IMR-90 (cell line): ENCODE measurements at regions not wholly inside any gene's neighbourhood (a gene's known extent, or its start where the extent isn't known, plus 50 kb on each side); places are given as distances from the start of the nearest gene placed in this dataset.
A peak's percentile ranks its signal among the peaks of the same experiment; 100 is the strongest.

Source experiments
- ATAC-seq: fragments of 200-7000 bp; cut with Tn5 transposase; 2 replicates; pipeline ENCODE4 v1.9.1; 2020; ENCODE audit warnings: low read depth, mild to moderate bottlenecking, moderate library complexity
- BruUV-seq: library from RNA; stranded (reverse); fragments of 400-500 nt; replicated peaks from 2 replicates; lab custom pipeline; 2021; lab: Mats Ljungman, UMichigan
- CTCF ChIA-PET: fragments of 300-600 bp; formaldehyde crosslinking; extraction: SDS; loops from one replicate; lab custom pipeline; 2021; ENCODE audit warnings: antibody characterized with exemption; lab: Yijun Ruan, JAX
- POLR2A ChIA-PET: fragments of 300-600 bp; sonication (Branson Sonifier 250); formaldehyde crosslinking; loops from one replicate; lab custom pipeline; 2022; ENCODE audit warnings: antibody characterized with exemption; ENCODE audit not compliant: unreplicated experiment; lab: Charles Lee
- DNase-seq: peaks from one replicate; pipeline ENCODE4 v3.0.0; 2013
- H2AFZ ChIP-seq: replicated peaks from 2 replicates; pipeline ENCODE3; 2013; ENCODE audit warnings: low read length, mild to moderate bottlenecking; ENCODE audit not compliant: poor library complexity
- H2AK5ac ChIP-seq: 2 replicates; pipeline ENCODE4 v1.6.1; 2013; ENCODE audit warnings: low read depth, low read length, inconsistent platforms
- H2AK9ac ChIP-seq: replicated peaks from 2 replicates; pipeline ENCODE3; 2013; ENCODE audit warnings: mild to moderate bottlenecking, low read depth, low read length, moderate library complexity; ENCODE audit not compliant: poor library complexity
- H2BK120ac ChIP-seq: 2 replicates; pipeline ENCODE4 v1.6.1; 2013; ENCODE audit warnings: low read depth, low read length, inconsistent platforms
- H2BK15ac ChIP-seq: 3 replicates; pipeline ENCODE4 v1.6.1; 2013; ENCODE audit warnings: low read depth, low read length, inconsistent platforms
- H2BK20ac ChIP-seq: 2 replicates; pipeline ENCODE4 v1.6.1; 2013; ENCODE audit warnings: low read depth, mild to moderate bottlenecking, inconsistent platforms, low read length, moderate library complexity
- H2BK5ac ChIP-seq: 2 replicates; pipeline ENCODE4 v1.6.1; 2013; ENCODE audit warnings: mild to moderate bottlenecking, low read depth, low read length, inconsistent platforms; ENCODE audit not compliant: poor library complexity, severe bottlenecking
- H3K14ac ChIP-seq: replicated peaks from 2 replicates; pipeline ENCODE4 v1.6.1; 2013; ENCODE audit warnings: low read depth, low read length, inconsistent platforms
- H3K18ac ChIP-seq: 2 replicates; pipeline ENCODE4 v1.6.1; 2013; ENCODE audit warnings: low read depth, low read length, control low read depth
- H3K23ac ChIP-seq: 2 replicates; pipeline ENCODE4 v1.6.1; 2013; ENCODE audit warnings: low read depth, low read length, inconsistent platforms
- H3K27ac ChIP-seq: 2 replicates; pipeline ENCODE4 v1.5.1; 2013; ENCODE audit warnings: mild to moderate bottlenecking, control low read depth, low read length; ENCODE audit not compliant: insufficient read depth
- H3K27me3 ChIP-seq: 2 replicates; pipeline ENCODE4 v1.6.1; 2013; ENCODE audit warnings: low read length; ENCODE audit not compliant: control insufficient read depth, insufficient read depth
- H3K36me3 ChIP-seq: 2 replicates; pipeline ENCODE4 v1.6.1; 2013; ENCODE audit warnings: low read length, mixed read lengths; ENCODE audit not compliant: control insufficient read depth, insufficient read depth
- H3K4ac ChIP-seq: 2 replicates; pipeline ENCODE4 v1.6.1; 2013; ENCODE audit warnings: low read depth, low read length, inconsistent platforms
- H3K4me1 ChIP-seq: 2 replicates; pipeline ENCODE4 v1.6.1; 2013; ENCODE audit warnings: low read length, mixed read lengths; ENCODE audit not compliant: control insufficient read depth, insufficient read depth
- H3K4me2 ChIP-seq: 2 replicates; pipeline ENCODE4 v1.6.1; 2013; ENCODE audit warnings: low read depth, mild to moderate bottlenecking, control low read depth, low read length, moderate library complexity
- H3K4me3 ChIP-seq: 2 replicates; pipeline ENCODE4 v1.5.1; 2013; ENCODE audit warnings: low read depth, mild to moderate bottlenecking, control low read depth, low read length, moderate library complexity; ENCODE audit not compliant: insufficient read depth
- H3K56ac ChIP-seq: 2 replicates; pipeline ENCODE4 v1.6.1; 2013; ENCODE audit warnings: low read length, inconsistent platforms; ENCODE audit not compliant: insufficient read depth; ENCODE audit errors: extremely low read depth
- H3K79me1 ChIP-seq, 2 experiments: 2 replicates each; pipeline ENCODE4 v1.6.1; 2013; ENCODE audit warnings: low read length in 2 of 2, inconsistent platforms in 1 of 2, low read depth in 1 of 2
- H3K9ac ChIP-seq: 2 replicates; pipeline ENCODE4 v1.6.1; 2013; ENCODE audit warnings: low read depth, low read length, control low read depth
- H3K9me1 ChIP-seq: 2 replicates; pipeline ENCODE4 v1.6.1; 2013; ENCODE audit warnings: low read length, inconsistent platforms; ENCODE audit not compliant: insufficient read depth
- H3K9me3 ChIP-seq: 2 replicates; pipeline ENCODE4 v1.6.1; 2013; ENCODE audit warnings: low read length; ENCODE audit not compliant: control insufficient read depth, insufficient read depth
- H4K20me1 ChIP-seq: 2 replicates; pipeline ENCODE4 v1.6.1; 2013; ENCODE audit warnings: low read length, inconsistent platforms; ENCODE audit not compliant: insufficient read depth
- H4K5ac ChIP-seq: 2 replicates; pipeline ENCODE4 v1.6.1; 2013; ENCODE audit warnings: mild to moderate bottlenecking, low read depth, low read length, control low read depth
- H4K8ac ChIP-seq, 2 experiments: 2 replicates each; pipeline ENCODE4 v1.6.1; 2013; ENCODE audit warnings: low read depth in 2 of 2, low read length in 2 of 2, control low read depth in 1 of 2, inconsistent platforms in 1 of 2
- H4K91ac ChIP-seq: 2 replicates; pipeline ENCODE4 v1.6.1; 2013; ENCODE audit warnings: low read depth, low read length, inconsistent platforms; ENCODE audit not compliant: insufficient read depth
- BHLHE40 ChIP-seq: fragments of 150-350 bp; IDR thresholded peaks from 2 replicates; pipeline ENCODE4 v1.6.1; 2016; ENCODE audit warnings: mild to moderate bottlenecking, low read depth, low read length
- CEBPB ChIP-seq: IDR thresholded peaks from 2 replicates; pipeline ENCODE4 v1.6.1; 2012; ENCODE audit warnings: low read depth, low read length, improper control_type of control experiment
- CHD1 ChIP-seq: IDR thresholded peaks from 2 replicates; pipeline ENCODE4 v1.6.1; 2012; ENCODE audit warnings: low read depth, low read length, improper control_type of control experiment
- MAFK ChIP-seq: IDR thresholded peaks from 2 replicates; pipeline ENCODE4 v1.6.1; 2012; ENCODE audit warnings: low read depth, low read length, improper control_type of control experiment
- RAD21 ChIP-seq: IDR thresholded peaks from 2 replicates; pipeline ENCODE4 v1.6.1; 2012; ENCODE audit warnings: low read length, improper control_type of control experiment
- RCOR1 ChIP-seq: IDR thresholded peaks from 2 replicates; pipeline ENCODE4 v1.6.1; 2012; ENCODE audit warnings: mild to moderate bottlenecking, low read length, improper control_type of control experiment; ENCODE audit not compliant: insufficient replicate concordance
- WGBS, 2 experiments: methylation state at CpG; one replicate each; pipeline versions ENCODE4 v1.1.5 to v1.1.7; 2013; ENCODE audit warnings: missing lambda C conversion rate in 2 of 2; ENCODE audit not compliant: insufficient read length in 1 of 2; ENCODE audit errors: extremely low coverage in 2 of 2; 5-methylcytosine and 5-hydroxymethylcytosine counted together
- dilution Hi-C: fragments of 300-500 bp; cut with HindIII; formaldehyde crosslinking; loops from one replicate; pipeline ENCODE4 v1.14.3; 2018; ENCODE audit warnings: low sequenced_read_pairs; ENCODE audit not compliant: unreplicated experiment
- in situ Hi-C: fragments of 300-500 bp; cut with MboI; formaldehyde crosslinking; loops from 3 replicates; pipeline ENCODE4 v1.14.3; 2019; ENCODE audit warnings: low sequenced_read_pairs, inconsistent platforms, mixed read lengths
- intact Hi-C: fragments of 100-400 bp; cut with micrococcal nuclease; formaldehyde crosslinking; loops from 2 replicates; pipeline ENCODE4 v1.10.0; 2022
- TF ChIP-seq, protein P1 (sequence below): fragments of 150-350 bp; IDR thresholded peaks from 2 replicates; pipeline ENCODE4 v1.6.1; 2017; ENCODE audit warnings: mild to moderate bottlenecking, antibody characterized with exemption, low read length, low read depth

- no peak overlapping the region for H2AK9ac ChIP-seq
- H4K20me1 ChIP-seq: no peaks in the 10 kb centered on the region
- H2AK5ac ChIP-seq: no peak overlapping the region
- no TSS peak for BruUV-seq
- H3K9me3 ChIP-seq: no peaks in the 10 kb centered on the region
- 0% methylated on average over 1 of the region's 6 CpGs; no CpG with 5 or more reads in 1 of the 2 experiments for WGBS, 2 experiments
- H3K18ac ChIP-seq: no peak overlapping the region
- H2BK15ac ChIP-seq: no peak overlapping the region
- H3K27ac ChIP-seq: no peak overlapping the region
- in situ Hi-C loops (no loop called here), dilution Hi-C loops (no loop called here), intact Hi-C loops (no loop called here)
- ChIA-PET POLR2A (no interaction called here), CTCF (interaction anchor here (0.6 kb wide), 1 partner anchor 894 kb away, joined by 3 read pairs; no protein-coding TSS in a partner anchor)
- TF ChIP-seq BHLHE40 (no peak), MAFK (no peak), CHD1 (no peak), RCOR1 (no peak), RAD21 (no peak), CEBPB (no peak)
- TF ChIP-seq, protein P1, sequence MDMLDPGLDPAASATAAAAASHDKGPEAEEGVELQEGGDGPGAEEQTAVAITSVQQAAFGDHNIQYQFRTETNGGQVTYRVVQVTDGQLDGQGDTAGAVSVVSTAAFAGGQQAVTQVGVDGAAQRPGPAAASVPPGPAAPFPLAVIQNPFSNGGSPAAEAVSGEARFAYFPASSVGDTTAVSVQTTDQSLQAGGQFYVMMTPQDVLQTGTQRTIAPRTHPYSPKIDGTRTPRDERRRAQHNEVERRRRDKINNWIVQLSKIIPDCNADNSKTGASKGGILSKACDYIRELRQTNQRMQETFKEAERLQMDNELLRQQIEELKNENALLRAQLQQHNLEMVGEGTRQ: no peak
- 0 out of 2 replicates have a peak, but pooled peaks cover 3% of the 10 kb centered on the region for H3K9me1 ChIP-seq
- H3K4me3 ChIP-seq: no peak overlapping the region
- H2BK5ac ChIP-seq: no peak overlapping the region
- H2BK20ac ChIP-seq: no peak overlapping the region
- H3K4me1 ChIP-seq: no peaks in the 10 kb centered on the region
- H3K4ac ChIP-seq: no peak overlapping the region
- no peaks in the 10 kb centered on the region for H3K36me3 ChIP-seq
- no peak overlapping the region for H3K14ac ChIP-seq
- DNase-seq (peak; percentile 29), ATAC-seq (no peak)
- no peak overlapping the region for H3K56ac ChIP-seq
- no peaks in the 10 kb centered on the region for H3K79me1 ChIP-seq
- H2AFZ ChIP-seq: no peak overlapping the region
- no peak overlapping the region for H4K8ac ChIP-seq
- H4K5ac ChIP-seq: no peak overlapping the region
- H3K4me2 ChIP-seq: no peak overlapping the region
- H3K23ac ChIP-seq: no peak overlapping the region
- H2BK120ac ChIP-seq: no peak overlapping the region
- no peaks in the 10 kb centered on the region for H3K27me3 ChIP-seq
- H3K9ac ChIP-seq: no peak overlapping the region
- H4K91ac ChIP-seq: no peak overlapping the region
Observed at GRCh38 chr4:144906181-144906925, 191.6 kb downstream of the ANAPC10 start.
